NT2/D1 (cell line): ENCODE measurements at regions not wholly inside any gene's neighbourhood (a gene's known extent, or its start where the extent isn't known, plus 50 kb on each side); places are given as distances from the start of the nearest gene placed in this dataset.

Experiments
- SUZ12 ChIP-seq: IDR thresholded peaks from 2 replicates; pipeline ENCODE4 v1.6.1; 2011; ENCODE audit not compliant: insufficient read length, insufficient read depth; ENCODE audit errors: extremely low read depth
- YY1 ChIP-seq: IDR thresholded peaks from 2 replicates; pipeline ENCODE4 v1.6.1; 2011; ENCODE audit not compliant: insufficient read length, insufficient read depth

DNA sequence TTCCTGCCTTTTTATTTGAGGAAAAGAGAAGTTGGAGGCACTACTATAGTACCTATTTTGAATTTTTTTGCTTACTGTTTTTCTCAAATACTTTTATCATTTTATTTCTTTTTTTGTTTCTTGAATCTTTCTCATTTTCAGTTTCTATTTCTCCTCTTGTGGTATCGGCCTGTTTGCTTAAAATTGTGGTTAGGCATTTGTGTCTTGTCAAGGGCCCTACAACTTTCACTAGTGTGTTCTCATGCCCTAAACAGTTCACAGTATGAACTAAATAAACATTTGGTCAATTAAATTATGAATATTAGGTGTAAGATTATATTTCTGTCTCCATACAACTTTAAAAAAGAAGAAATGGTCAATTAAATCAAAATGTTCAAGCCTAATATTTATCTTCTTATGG is 613.5 kb downstream of the MBD2 start:
- TF ChIP-seq YY1 (no peak), SUZ12 (no peak)
